GM23248 (cell line): ENCODE measurements at regions not wholly inside any gene's neighbourhood (a gene's known extent, or its start where the extent isn't known, plus 50 kb on each side); places are given as distances from the start of the nearest gene placed in this dataset.

Source experiments
- EZH2 ChIP-seq: fragments of 200-600 bp; sonication (generic); IDR thresholded peaks from 2 replicates; pipeline ENCODE4 v1.6.1; 2018; ENCODE audit warnings: antibody characterized with exemption, mild to moderate bottlenecking; ENCODE audit not compliant: insufficient read depth, poor library complexity, severe bottlenecking
- EZH2phosphoT487 ChIP-seq: fragments of 200-600 bp; sonication (generic); IDR thresholded peaks from 2 replicates; pipeline ENCODE4 v1.6.1; 2018; ENCODE audit warnings: antibody characterized with exemption, moderate library complexity, mild to moderate bottlenecking, low read depth; ENCODE audit not compliant: insufficient read depth

- TF ChIP-seq EZH2: no peak
- TF ChIP-seq EZH2phosphoT487: no peak
Measured at GRCh38 chr1:82400521-82400920, 599.8 kb downstream of the ADGRL2 start.
